Astrocyte (in vitro differentiated cells and primary cell): ENCODE measurements at regions not wholly inside any gene's neighbourhood (a gene's known extent, or its start where the extent isn't known, plus 50 kb on each side); places are given as distances from the start of the nearest gene placed in this dataset.

Source experiments
- CTCF ChIP-seq: IDR thresholded peaks from 2 replicates; pipeline ENCODE4 v1.5.1; 2011; ENCODE audit warnings: low read depth, mild to moderate bottlenecking, inconsistent platforms, low read length, moderate library complexity; ENCODE audit not compliant: insufficient read depth
- EZH2 ChIP-seq: IDR thresholded peaks from 2 replicates; pipeline ENCODE4 v1.6.1; 2012; ENCODE audit warnings: mild to moderate bottlenecking, low read length, inconsistent platforms; ENCODE audit not compliant: insufficient read depth

- TF ChIP-seq CTCF: no peak
- no peak for TF ChIP-seq EZH2
These were observed 84.0 kb upstream of the PRNP start for GRCh38 chr20:4602297-4602631.
